HG03097 (cell line): ENCODE measurements at regions not wholly inside any gene's neighbourhood (a gene's known extent, or its start where the extent isn't known, plus 50 kb on each side); places are given as distances from the start of the nearest gene placed in this dataset.

Experiments
- ATAC-seq: cut with Tn5 transposase; IDR thresholded peaks from one replicate; pipeline ENCODE4 v1.9.1; 2021; ENCODE audit not compliant: unreplicated experiment, low FRiP score

DNA sequence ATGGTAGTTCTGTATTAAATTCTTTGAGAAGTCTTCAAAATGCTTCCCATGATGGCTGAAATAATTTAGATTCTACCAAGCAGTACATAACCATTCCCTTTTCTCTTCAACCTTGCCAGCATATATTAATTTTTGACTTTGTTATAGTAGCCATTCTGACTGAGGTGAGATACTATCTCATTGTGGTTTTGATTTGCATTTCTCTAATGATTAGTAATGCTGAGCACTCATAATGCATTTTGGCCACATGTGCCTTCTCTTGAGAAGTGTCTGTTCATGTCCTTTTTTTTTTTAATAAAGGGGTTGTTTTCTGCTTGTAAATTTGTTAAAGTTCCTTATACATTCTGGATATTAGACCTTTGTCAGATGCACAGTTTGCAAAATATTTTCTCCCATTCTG, 173.9 kb downstream of the CALCRL start:
- ATAC-seq, result no peak

DNA sequence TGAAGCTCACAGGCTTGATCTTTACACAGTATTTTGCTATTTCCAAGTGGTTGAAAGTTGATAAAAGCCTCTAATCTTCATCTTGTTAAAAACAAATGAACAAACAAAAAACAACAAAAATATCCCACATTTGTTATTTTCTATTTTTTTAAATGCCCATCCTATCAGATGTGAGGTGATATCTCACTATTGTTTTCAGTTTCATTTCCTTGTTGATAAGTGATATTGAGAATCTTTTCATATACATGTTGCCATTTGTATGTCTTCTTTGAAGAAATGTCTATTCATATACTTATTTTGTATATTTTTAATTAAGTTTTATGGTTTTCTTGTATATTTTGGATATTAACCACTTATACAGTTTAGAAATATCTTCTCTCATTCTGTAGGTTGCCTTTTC, 175.8 kb downstream of the CALCRL start:
- no peak for ATAC-seq

DNA sequence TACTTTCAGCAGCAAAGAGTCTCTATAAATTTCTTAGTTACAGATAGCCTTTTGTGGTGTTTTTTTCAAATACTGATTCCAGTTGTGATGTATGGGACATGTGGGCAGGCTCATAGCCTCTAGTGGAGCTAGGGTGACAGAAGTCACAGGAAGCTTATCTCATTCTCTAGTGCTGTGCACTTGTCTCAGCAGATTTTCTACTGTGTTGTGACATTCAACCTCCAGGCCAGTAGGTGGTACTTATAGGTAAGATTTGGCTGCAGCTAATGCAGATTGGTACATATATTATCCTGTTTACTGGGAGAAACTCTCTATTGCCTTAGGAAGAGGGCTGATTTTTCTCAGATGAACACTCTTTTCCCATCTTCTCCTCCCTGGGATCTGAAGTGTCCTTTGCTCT, 176.2 kb downstream of the CALCRL start:
- no peak for ATAC-seq

DNA sequence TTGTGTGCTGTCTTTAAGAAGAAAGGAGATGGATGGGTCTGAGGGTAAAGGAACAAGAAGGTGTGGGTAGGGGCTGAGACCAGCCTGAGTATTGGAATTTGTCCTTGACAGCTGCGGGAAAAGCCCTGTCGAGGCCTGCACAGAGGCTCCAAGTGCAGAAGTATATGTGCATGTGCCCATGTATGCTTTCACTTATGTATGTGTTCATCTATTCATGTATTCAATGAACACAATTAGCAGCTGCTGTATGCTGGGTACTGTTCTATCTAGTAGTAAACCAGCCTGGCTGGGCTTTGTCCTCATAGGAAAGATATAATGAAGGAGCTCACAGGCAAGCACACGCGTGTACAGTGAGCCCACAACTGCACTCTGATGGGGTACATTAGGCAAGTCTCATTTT, 181.4 kb downstream of the CALCRL start:
- no peak for ATAC-seq

DNA sequence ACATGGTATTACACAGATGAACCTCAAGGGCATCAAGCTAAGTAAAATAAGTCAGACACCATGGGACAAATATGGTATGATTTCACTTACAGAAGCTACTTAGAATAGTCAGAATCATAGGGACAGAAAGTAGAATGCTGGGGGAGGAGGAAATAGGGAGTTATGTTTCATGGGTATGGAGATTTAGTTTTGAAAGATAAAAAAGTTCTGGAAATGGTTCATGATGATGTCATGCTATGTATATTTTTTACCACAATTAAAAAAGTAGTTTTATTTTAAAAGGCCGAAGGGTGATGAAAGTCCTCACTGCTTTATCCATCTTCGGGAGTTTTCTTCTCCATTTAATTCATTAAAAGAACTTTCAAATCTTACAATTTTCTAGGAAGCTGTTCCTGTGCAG, 181.9 kb downstream of the CALCRL start:
- no peak for ATAC-seq

DNA sequence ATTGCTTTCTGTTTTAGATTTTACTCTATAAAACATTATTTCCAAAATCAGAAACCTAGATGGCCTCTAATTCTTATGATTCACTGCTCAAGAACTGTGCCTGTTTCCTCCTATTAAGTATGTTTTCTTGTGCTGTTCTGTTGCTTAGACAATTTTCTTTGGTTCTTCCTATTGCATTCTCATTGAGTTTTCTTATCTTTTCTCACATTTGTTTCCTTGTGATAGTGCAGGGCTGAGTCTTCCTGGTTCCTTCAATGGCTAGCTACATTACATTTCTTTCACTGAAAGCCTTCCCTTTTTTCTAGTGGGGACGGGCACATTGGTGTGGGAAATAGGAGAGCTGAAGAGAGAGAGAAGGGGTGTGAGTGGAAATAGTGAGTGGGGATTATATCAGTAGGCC, 183.4 kb downstream of the CALCRL start:
- ATAC-seq, result no peak

DNA sequence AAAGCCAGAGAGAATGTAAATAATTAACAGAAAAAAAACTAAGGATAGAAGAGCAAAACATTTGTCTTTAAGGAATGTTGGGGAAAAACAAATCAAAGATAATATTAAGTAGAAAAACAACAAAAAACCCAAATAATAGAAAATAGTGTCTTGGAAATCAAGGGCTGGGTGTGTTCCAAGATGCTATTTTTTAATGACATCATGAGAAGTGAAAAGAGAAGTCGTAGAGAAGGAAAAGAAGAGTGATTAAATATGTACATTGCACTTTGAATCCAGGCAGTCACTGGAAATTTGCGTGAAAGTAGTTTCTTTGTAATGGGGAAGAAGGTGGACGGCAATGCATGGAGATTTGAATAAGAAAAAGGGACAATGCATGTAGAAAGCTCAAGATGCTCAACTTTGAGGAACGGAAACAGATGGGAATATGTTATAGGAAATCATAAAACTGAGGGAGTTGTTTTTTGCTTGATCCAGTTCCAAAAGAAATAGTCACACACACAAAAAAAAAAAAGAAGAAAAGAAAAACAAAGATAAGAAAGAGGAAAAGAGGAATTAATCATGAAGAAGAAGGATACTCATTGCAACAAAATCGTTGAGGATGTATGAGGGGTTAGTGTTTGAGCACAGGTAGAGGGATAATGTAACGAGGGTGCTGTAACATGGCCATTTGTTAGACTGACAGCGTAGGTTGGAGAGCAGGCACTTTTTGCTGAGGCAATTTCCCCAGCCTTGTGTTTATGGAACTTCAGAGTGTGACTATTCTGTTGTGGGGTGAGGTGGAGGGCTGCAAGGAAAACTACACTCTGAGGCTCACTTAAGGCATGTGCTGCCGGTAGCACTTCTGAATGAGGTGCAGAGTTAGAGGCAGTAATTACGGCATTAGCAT, 184.1 kb downstream of the CALCRL start:
- no peak for ATAC-seq

DNA sequence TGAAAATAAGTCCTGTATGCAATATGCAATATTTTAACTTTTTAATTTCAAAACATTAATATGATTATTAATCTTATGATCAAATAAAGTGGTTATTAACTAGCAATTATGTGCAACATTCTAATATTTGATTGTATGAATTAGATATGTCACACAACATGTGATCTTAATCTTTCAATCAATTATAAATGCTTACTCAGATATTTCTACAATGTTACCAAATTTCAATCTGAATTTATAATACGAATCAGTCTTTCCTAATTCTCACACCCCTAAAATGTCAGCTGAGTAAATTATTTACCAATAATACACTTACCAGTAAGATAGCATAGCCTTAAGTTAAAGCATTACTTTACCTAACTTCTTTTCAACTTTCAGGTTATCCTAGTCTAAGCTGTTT, 186.3 kb downstream of the CALCRL start:
- no peak for ATAC-seq

DNA sequence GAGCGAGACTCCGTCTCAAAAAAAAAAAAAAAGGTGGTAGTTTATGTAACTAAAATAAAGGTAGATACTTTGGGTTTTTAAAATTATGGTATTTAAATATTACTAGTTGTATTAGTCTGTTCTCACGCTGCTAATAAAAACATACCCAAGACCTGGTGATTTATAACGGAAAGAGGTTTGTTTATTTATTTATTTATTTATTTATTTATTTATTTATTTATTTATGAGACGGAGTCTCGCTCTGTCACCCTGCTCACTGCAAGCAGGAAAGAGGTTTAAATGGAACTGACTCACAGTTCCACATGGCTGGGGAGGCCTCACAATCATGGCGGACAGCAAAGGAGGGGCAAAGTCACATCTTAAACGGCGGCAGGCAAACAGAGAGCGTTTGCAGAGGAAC, 196.0 kb downstream of the CALCRL start:
- no peak for ATAC-seq

DNA sequence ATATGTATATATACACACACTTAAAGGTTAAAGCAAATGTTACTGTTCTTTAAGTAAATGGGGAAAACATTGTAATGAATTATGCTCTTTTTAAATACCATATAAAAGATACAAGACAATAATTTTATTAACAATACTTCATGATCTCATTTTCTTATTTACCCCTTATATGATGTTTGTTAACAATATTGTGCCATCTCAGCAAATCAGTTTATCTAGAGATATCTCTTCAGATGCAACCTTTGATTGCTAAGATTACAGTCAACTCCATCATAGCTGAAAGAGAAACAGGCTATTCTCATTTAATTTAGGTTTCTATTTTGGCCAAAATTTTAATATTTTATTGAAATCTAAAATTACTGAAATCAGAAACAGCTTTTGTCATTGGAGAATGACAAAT, 197.9 kb downstream of the CALCRL start:
- ATAC-seq, result no peak

DNA sequence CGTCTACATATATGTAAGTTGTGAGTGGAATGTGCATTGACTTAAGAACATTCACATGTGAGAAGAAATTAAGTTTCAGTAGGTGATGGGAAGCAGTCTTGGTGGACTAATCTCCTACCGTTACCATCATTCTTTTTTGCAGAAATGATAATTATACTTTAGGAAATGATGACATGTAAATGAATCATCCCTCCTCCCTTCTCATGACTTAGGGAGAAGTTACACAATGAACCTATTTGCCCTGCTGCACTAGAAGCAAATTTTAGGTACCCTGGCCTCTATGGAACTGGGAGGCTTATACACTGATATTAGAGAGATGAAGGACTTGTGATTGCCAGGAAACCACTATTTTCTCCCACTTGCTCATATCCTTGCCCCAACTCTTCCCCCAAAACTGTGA, 214.2 kb downstream of the CALCRL start:
- ATAC-seq, result no peak

DNA sequence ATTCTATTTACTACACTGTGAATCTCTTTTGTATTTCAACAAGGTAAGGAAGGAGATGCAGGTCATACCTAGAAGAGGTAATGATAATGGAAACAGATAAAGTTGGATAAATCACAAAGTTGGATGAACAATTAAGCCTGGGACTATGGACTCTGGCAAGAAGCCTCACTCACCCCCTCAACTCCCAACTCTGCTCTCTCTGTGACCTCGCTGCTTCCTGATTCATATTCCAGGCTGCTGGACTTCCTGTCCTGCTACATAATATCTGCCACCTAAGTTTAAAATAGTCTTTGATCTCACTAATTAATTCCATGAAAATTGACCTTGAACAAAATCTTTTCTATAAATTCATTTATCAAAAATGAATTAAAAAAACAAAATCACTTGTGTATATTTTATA, 215.3 kb downstream of the CALCRL start:
- no peak for ATAC-seq

DNA sequence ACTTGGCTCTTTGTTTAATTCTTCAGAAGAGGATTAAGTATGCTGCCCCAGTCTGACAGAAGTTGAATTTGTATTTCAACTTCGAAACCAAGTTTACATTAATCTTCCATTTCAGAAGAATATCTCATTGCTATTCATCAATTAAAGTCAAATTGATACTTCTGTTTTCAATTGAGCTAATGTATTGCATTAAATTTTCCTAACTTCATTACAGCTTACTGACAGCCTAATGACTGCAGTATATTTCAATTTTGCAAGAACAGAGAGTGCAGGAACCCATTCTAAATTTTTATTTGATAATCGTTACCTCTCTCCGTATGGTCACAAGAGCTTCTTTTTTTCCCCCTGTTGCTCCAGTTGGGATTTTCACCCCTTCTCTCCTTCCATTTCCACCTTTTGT, 218.0 kb downstream of the CALCRL start:
- ATAC-seq, result no peak

DNA sequence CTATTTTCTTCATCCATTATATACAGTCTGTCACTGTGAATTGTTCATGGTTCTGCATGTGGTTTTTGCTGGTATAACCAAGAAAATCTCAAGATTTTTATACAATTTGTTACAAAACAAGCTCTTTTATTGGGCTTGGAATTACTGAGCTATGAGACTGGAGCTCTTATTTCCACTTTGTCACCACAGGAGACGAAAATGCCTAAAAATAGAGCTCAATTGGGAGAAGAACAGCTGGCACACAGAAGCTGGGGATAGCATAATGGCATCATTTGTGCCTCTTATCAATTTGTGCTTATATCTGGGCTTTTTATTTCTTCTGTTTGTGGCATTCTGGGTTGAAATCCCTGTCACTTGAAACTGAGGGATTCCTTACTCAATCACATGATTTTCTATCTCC, 219.1 kb downstream of the CALCRL start:
- ATAC-seq, result no peak

DNA sequence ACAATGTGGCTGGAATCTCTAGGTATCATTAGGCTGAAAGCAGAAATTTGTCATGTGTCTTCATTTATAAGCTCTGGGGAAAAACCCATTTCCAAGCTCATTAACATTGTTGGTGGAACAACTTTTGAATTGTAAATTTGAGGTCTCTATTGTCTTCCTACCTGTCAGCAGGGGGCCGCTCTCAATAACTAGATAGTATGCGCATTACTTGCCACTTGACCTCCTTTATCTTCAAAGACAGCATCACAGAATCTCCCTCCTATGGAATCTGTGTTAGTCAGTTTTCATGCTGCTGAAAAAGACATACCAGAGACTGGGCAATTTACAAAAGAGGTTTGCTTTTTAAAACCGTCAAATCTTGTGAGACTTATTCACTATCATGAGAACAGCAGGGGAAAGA, 223.1 kb downstream of the CALCRL start:
- no peak for ATAC-seq

DNA sequence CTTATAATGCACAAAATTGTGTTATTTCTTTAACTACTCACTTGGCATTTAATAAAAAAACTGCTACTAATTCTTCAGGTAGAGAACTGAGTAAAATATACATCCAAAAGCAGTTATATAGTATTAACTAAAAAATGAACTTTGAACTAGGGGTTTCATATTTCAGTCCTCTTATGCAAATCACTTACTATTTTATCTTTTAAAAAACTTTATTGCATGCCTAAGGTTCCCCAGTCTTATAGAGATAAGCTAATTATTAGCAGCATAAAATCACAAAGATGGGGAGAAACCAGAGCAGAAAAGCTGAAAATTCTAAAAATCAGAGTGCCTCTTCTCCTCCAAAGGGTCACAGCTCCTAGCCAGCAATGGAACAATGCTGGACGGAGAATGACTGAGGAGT, 228.0 kb downstream of the CALCRL start:
- no peak for ATAC-seq

DNA sequence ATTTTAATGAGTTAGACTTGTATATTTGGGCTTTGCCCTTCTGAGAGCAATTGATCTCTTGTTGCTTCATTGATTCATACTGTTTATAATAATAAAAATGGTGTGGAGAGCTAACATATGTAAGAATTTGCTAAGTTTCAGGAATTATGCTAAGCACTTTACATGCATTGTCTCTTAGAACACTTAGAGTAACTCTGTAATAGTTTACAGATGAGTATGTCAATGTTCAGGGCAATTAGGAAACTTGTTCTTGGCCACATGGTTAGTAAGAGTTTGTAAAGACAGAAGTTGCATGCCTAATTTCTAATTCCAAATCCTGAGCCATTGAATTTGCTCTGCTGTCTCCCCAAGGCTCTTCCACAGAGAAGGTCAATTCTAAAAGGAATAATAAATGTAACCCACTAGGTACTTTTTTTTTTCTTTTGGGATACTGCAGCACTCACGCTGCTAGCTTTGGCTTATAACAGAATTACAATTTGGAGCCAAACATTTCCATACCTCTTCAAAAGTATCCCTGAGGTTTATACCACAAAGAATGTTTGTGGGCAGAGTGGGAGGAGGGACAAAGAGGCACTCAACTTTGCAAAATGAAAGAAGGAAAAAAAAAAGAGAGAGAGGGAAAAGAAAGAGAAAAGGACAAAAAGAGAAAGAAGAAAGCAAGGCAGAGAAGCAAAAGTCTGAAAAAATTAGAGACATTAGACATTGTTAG, 232.4 kb downstream of the CALCRL start:
- ATAC-seq, result no peak

DNA sequence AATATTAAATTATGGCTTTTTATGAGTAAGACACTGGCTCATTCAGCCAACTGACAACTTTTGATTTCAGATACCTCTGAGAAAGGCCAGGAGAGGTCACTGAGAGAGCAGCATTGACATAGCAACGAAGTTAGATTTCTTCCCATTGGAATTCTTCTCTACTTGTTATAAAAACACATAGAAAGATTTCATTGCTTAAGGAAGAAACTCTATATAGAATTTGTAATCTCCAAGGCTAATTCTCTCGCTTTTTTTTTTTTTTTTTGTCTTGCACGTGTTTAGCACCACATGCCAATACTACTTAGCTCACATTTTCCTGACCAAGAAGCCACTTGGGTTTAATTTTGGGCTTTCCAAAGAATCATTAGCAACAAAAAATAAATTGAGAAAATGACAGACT, 233.7 kb downstream of the CALCRL start:
- ATAC-seq, result no peak

DNA sequence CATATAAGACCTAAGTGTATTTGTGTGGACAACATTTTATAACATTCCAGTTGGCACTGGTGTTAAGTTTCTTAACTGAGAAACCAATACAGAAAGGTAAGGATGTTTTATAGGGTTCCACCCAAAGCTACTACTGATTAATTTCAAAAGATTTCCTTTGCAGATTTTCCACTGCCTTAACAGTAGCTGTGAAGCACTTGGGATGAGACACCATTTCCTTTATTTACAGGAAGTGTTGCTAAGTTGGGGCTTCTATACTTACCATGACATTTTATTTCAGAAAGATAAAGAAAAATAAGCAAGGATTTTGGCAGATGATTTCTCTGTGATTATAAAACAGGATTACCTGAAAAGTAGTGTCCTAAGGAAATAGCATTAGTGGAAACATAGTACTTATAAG, 234.3 kb downstream of the CALCRL start:
- ATAC-seq, result no peak

DNA sequence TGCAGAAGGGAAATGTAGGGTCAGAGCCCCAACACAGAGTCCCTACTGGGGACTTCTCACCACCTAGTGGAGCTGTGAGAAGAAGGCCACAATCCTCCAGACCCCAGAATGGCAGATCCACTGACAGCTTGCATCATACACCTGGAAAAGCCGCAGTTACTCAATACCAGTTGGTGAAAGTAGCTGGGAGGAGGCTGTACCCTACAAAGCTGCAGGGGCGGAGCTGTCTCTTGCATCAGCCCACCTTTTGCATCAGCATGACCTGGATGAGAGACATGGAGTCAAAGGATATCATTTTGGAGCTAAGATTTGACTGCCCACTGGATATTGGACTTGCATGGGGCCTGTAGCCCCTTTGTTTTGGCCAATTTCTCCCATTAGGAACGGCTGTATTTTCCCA, 237.3 kb downstream of the CALCRL start:
- no peak for ATAC-seq

DNA sequence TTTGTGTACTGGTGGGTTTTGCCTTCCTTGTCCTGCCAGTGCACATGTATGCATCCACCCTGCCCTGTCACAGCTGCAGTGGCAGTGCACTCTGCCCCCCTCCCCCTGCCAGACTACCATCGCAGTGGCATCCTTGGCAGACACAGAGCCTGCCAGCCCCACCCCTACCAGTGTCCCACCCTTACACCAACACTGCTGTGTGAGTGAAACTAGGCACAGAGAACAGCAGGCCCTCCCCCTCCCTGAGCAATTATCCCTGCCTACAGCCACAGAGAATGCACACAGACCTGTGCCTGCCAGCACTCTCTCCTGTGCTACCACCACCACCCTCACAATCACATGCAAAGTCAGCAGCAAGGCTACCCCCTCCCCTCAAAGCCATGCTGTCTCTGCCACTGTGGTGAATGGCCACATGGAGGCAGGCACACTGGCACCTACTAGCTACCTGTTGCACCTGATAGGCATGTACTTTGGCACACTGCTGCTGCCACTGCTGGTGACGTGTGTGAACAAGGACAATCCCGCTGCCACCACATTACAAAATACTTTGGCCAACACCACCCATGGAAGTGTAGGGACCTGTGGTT, 239.8 kb downstream of the CALCRL start:
- no peak for ATAC-seq

DNA sequence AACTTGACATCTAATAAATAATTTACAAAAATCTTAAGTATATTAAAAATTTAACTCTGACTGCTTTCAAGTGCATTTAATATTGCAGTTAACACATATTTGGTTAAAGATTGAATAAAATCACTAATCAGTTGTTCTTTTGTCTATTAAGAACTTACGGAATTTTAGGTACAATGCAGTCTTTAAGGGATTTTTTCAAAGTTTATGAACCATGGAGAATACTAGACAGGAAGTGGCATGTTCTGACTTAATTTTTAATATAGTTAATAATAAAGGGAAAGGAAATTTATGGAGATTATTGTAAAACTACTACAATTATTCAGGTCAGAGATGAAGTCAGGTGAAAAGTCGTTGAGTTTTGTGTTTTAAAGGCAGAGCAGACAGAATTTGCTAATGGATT, 240.9 kb downstream of the CALCRL start:
- ATAC-seq, result no peak
